KMS-11 (cell line): ENCODE measurements at regions not wholly inside any gene's neighbourhood (a gene's known extent, or its start where the extent isn't known, plus 50 kb on each side); places are given as distances from the start of the nearest gene placed in this dataset.

Experiments
- H2AFZ ChIP-seq: fragments of 200-600 bp; sonication (generic); 2 replicates; pipeline ENCODE4 v1.6.1; 2016; ENCODE audit warnings: antibody characterized with exemption, mixed run types, low read depth
- H3K27ac ChIP-seq: fragments of 200-600 bp; sonication (generic); 2 replicates; pipeline ENCODE4 v1.6.1; 2016; ENCODE audit warnings: mild to moderate bottlenecking, mixed run types
- H3K27me3 ChIP-seq: fragments of 200-600 bp; sonication (generic); 2 replicates; pipeline ENCODE4 v1.6.1; 2017; ENCODE audit warnings: mild to moderate bottlenecking, low read depth, mixed run types, moderate library complexity; ENCODE audit not compliant: insufficient read depth
- H3K36me3 ChIP-seq: fragments of 200-600 bp; sonication (generic); 2 replicates; pipeline ENCODE4 v1.6.1; 2017; ENCODE audit warnings: mild to moderate bottlenecking, mixed run types; ENCODE audit not compliant: insufficient read depth
- H3K4me1 ChIP-seq: fragments of 200-600 bp; sonication (generic); 2 replicates; pipeline ENCODE4 v1.6.1; 2016; ENCODE audit warnings: mild to moderate bottlenecking, low read depth, mixed run types; ENCODE audit not compliant: poor library complexity, severe bottlenecking
- H3K4me2 ChIP-seq: fragments of 200-600 bp; sonication (generic); 2 replicates; pipeline ENCODE4 v1.7.0; 2016; ENCODE audit warnings: mild to moderate bottlenecking, mixed run types
- H3K4me3 ChIP-seq: fragments of 200-600 bp; sonication (generic); IDR thresholded peaks from 2 replicates; pipeline ENCODE4 v1.6.1; 2017; ENCODE audit warnings: low read depth, low read length, mixed read lengths; ENCODE audit not compliant: insufficient read depth
- H3K79me2 ChIP-seq: fragments of 200-600 bp; sonication (generic); 2 replicates; pipeline ENCODE4 v1.6.1; 2016; ENCODE audit warnings: low read depth, mixed run types; ENCODE audit not compliant: insufficient read depth
- H3K9ac ChIP-seq: fragments of 200-600 bp; sonication (generic); 2 replicates; pipeline ENCODE4 v1.6.1; 2016; ENCODE audit warnings: mild to moderate bottlenecking, mixed run types
- H4K20me1 ChIP-seq: fragments of 200-600 bp; sonication (generic); 2 replicates; pipeline ENCODE4 v1.6.1; 2016; ENCODE audit warnings: mild to moderate bottlenecking, mixed run types; ENCODE audit not compliant: insufficient read depth
- TF ChIP-seq, protein P1 (sequence below): fragments of 200-600 bp; sonication (generic); conservative IDR thresholded peaks from 2 replicates; pipeline ENCODE4 v1.6.1; 2017; ENCODE audit warnings: low read depth, mild to moderate bottlenecking, antibody characterized with exemption, low read length, moderate library complexity, mixed read lengths

DNA sequence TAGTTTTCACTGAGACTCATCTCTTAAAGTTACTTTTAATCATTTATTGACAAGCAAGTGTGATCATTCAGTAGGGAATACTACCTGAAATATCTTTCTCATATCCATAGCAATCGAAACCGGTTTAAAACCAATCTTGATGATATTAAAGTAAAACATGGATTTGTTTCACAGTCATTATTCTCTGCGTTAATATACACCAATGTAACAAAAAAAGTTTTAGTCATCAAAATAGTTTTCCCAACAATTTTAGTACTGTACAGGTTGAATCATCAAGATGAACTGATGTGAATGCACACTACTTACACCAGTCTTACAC is 137.0 kb upstream of the KRAS start:
- Histone ChIP-seq H3K9ac (no peak overlapping the region; the same call in 1 of the 2 replicates), H3K36me3 (no peaks in the 10 kb centered on the region), H3K4me2 (peak overlapping the region; percentile 70), H3K79me2 (no peaks in the 10 kb centered on the region), H2AFZ (no peak overlapping the region), H3K27me3 (no peaks in the 10 kb centered on the region), H3K4me3 (no peak overlapping the region), H4K20me1 (no peaks in the 10 kb centered on the region), H3K4me1 (peaks cover 36% of the 10 kb centered on the region), H3K27ac (peak overlapping the region; percentile 100)
- TF ChIP-seq, protein P1, sequence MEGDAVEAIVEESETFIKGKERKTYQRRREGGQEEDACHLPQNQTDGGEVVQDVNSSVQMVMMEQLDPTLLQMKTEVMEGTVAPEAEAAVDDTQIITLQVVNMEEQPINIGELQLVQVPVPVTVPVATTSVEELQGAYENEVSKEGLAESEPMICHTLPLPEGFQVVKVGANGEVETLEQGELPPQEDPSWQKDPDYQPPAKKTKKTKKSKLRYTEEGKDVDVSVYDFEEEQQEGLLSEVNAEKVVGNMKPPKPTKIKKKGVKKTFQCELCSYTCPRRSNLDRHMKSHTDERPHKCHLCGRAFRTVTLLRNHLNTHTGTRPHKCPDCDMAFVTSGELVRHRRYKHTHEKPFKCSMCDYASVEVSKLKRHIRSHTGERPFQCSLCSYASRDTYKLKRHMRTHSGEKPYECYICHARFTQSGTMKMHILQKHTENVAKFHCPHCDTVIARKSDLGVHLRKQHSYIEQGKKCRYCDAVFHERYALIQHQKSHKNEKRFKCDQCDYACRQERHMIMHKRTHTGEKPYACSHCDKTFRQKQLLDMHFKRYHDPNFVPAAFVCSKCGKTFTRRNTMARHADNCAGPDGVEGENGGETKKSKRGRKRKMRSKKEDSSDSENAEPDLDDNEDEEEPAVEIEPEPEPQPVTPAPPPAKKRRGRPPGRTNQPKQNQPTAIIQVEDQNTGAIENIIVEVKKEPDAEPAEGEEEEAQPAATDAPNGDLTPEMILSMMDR, result peak; percentile 28

DNA sequence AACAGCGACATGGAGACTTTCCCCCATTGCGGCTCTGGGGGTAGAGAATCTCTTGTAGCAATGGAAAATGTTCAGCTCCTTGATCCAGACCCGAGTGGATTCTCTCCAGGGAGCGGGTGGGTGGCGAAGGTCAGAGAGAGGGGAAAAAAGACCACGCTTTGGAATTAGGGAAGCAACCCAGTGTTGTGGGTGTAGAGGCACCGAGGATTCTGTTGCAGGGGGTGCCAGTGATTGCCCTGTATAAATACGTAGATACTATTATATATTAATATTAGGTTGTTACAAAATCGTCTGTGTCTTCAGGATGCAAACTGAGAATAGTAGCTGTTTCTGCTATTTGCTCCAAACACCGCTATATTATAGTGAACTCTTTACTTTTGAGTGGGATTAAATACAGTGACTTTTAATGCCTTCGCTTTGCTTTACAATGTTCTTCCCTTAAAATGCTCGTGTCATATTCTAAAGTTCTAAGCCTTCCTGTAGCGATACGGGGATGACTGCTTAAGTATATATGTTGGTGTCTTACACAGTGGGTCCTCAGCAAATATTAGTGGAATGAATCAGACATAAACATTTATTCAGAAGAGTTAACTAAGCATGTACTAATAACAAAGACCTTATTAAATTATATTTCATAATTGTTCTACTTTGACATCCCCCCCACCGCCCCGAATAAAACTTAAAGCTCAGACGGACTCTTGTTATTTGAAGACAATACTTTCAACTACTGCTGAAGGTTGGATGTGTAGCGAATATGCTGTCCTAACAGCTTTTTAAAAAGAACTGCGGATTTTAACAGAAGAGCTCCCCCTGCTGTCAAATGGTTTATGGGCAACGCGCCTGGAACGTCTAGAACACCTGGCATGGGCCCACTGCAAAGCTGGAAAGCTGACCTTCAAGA is 136.4 kb upstream of the KRAS start:
- H4K20me1 ChIP-seq, result no peaks in the 10 kb centered on the region
- H3K27me3 ChIP-seq, result no peaks in the 10 kb centered on the region

DNA sequence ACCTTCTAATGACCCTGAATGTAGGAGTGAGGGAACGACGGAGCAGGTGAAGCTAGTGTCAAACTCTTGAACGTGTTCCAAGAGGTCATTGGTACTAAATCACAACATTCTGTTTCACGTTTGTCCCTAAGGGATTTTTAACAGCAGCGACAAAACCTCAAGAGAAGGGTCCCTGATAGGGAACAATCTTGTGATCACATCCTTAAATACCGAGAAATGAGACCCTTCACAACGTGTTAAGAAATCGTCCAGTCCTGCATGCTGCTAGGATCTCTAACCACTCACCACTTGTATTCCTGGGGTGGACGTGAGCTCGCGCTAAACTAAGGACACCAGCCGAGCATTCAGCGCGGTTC is 134.1 kb upstream of the KRAS start:
- Histone ChIP-seq H3K9ac (peak overlapping the region; percentile 94; the same call in 1 of the 2 replicates), H3K79me2 (no peaks in the 10 kb centered on the region), H3K36me3 (no peaks in the 10 kb centered on the region), H3K4me1 (peaks cover 35% of the 10 kb centered on the region), H4K20me1 (no peaks in the 10 kb centered on the region), H3K27me3 (no peaks in the 10 kb centered on the region), H3K27ac (peak overlapping the region; percentile 100), H3K4me3 (no peak overlapping the region), H2AFZ (no peak overlapping the region), H3K4me2 (peak overlapping the region; percentile 43; the same call in 1 of the 2 replicates)
- TF ChIP-seq, protein P1, result no peak

More for the DNA sequence above, 136.4 kb upstream of the KRAS start:
- TF ChIP-seq, protein P1, result peak; percentile 88
- peak overlapping the region; percentile 100 for H3K27ac ChIP-seq
- no peaks in the 10 kb centered on the region for H3K36me3 ChIP-seq
- peak overlapping the region; percentile 70 for H3K4me2 ChIP-seq
- no peak overlapping the region for H3K4me3 ChIP-seq
- peak overlapping the region; percentile 94 for H3K9ac ChIP-seq
- peak overlapping the region; percentile 60 for H2AFZ ChIP-seq
- H3K4me1 ChIP-seq, result peaks cover 36% of the 10 kb centered on the region
- H3K79me2 ChIP-seq, result no peaks in the 10 kb centered on the region

DNA sequence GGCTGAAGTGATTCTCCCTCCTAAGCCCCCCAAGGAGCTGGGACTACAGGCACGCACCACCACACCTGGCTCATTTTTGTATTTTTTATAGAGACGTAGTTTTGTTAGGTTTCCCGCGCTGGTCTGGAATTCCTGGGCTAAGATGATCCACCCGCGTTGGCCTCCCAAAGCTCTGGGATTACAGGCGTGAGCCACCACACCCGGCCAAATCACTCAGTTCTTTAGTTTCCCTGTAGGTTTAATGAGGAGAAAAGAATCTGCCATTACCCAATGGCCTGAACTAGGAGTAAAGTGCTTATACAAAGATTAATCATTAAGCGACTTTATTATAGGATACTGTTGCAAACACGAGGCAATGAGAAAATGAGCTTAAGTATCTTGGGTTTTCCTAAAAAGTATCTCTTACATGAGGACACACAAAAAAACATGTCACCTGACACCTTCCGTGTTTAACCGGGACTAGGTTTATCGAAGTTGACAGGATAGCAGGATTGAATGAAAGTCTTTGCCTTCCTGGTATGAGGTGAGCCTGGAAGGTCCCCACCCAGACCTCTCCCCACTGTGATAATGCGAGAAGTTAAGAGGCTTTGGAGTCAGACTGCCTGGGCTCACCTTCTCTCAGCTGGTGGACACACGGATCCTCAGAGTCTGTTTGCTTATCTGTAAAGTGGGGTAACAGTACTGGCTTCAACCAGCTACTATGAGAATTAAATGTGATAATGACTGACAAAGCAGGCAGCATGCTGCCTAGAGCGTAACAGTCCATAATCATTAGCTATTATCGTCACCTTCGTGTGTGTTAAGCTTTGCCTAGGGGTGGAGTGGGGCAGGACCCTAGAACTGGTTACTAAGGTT is 133.5 kb upstream of the KRAS start:
- Histone ChIP-seq H3K79me2 (no peaks in the 10 kb centered on the region), H3K4me3 (no peak overlapping the region), H3K4me1 (peaks cover 29% of the 10 kb centered on the region), H3K36me3 (no peaks in the 10 kb centered on the region), H3K9ac (no peak overlapping the region), H3K4me2 (no peak overlapping the region), H3K27me3 (no peaks in the 10 kb centered on the region), H4K20me1 (no peaks in the 10 kb centered on the region), H2AFZ (no peak overlapping the region), H3K27ac (no peak overlapping the region)
- TF ChIP-seq, protein P1, result no peak
